H9 (cell line): ENCODE measurements at regions not wholly inside any gene's neighbourhood (a gene's known extent, or its start where the extent isn't known, plus 50 kb on each side); places are given as distances from the start of the nearest gene placed in this dataset.

Experiments used
- DNase-seq: peaks from one replicate; pipeline ENCODE4 v3.0.0-alpha.2; 2017
- H2AFZ ChIP-seq: one replicate; pipeline ENCODE4 v1.6.1; 2013; ENCODE audit warnings: mild to moderate bottlenecking, low read length, control low read depth, moderate library complexity
- H2AK5ac ChIP-seq: 2 replicates; pipeline ENCODE4 v1.6.1; 2013; ENCODE audit warnings: low read length, control low read depth, mixed read lengths; ENCODE audit not compliant: insufficient read length
- H2BK120ac ChIP-seq: one replicate; pipeline ENCODE4 v1.6.1; 2013; ENCODE audit warnings: low read depth, mild to moderate bottlenecking, low read length, control low read depth, inconsistent platforms; ENCODE audit not compliant: poor library complexity, severe bottlenecking
- H2BK12ac ChIP-seq: 2 replicates; pipeline ENCODE4 v1.6.1; 2013; ENCODE audit warnings: low read length, control low read depth, mixed read lengths, low read depth; ENCODE audit not compliant: insufficient read length
- H2BK15ac ChIP-seq: 2 replicates; pipeline ENCODE4 v1.6.1; 2013; ENCODE audit warnings: low read depth, low read length, control low read depth
- H2BK20ac ChIP-seq: one replicate; pipeline ENCODE4 v1.6.1; 2013; ENCODE audit warnings: low read depth, mild to moderate bottlenecking, low read length, control low read depth, inconsistent platforms; ENCODE audit not compliant: poor library complexity, severe bottlenecking
- H2BK5ac ChIP-seq: 2 replicates; pipeline ENCODE4 v1.6.1; 2013; ENCODE audit warnings: low read length, control low read depth, mixed read lengths; ENCODE audit not compliant: insufficient read length
- H3K14ac ChIP-seq: 2 replicates; pipeline ENCODE4 v1.6.1; 2013; ENCODE audit warnings: low read length, control low read depth; ENCODE audit not compliant: insufficient read depth
- H3K18ac ChIP-seq: 2 replicates; pipeline ENCODE4 v1.6.1; 2013; ENCODE audit warnings: low read depth, mild to moderate bottlenecking, mixed read lengths, low read length, control low read depth; ENCODE audit not compliant: insufficient read length
- H3K23ac ChIP-seq: 2 replicates; pipeline ENCODE4 v1.6.1; 2013; ENCODE audit warnings: low read length, control low read depth, mixed read lengths, low read depth; ENCODE audit not compliant: insufficient read length
- H3K23me2 ChIP-seq: 2 replicates; pipeline ENCODE4 v1.6.1; 2013; ENCODE audit warnings: low read depth, mild to moderate bottlenecking, mixed read lengths, low read length, control low read depth; ENCODE audit not compliant: insufficient read length, poor library complexity, severe bottlenecking
- H3K27ac ChIP-seq: 2 replicates; pipeline ENCODE4 v1.5.1; 2013; ENCODE audit warnings: low read length, control low read depth, mixed read lengths, low read depth; ENCODE audit not compliant: insufficient read length
- H3K27me3 ChIP-seq: 2 replicates; pipeline ENCODE4 v1.6.1; 2013; ENCODE audit warnings: low read length, control low read depth, inconsistent platforms; ENCODE audit not compliant: insufficient read depth
- H3K4ac ChIP-seq: 2 replicates; pipeline ENCODE4 v1.6.1; 2013; ENCODE audit warnings: low read depth, mild to moderate bottlenecking, control low read depth, inconsistent platforms, low read length, moderate library complexity
- H3K4me1 ChIP-seq: 2 replicates; pipeline ENCODE4 v1.6.1; 2013; ENCODE audit warnings: low read length, control low read depth, inconsistent platforms; ENCODE audit not compliant: insufficient read depth
- H3K4me2 ChIP-seq: 2 replicates; pipeline ENCODE4 v1.6.1; 2013; ENCODE audit warnings: low read length, control low read depth, mixed read lengths; ENCODE audit not compliant: insufficient read length, insufficient read depth
- H3K56ac ChIP-seq: 2 replicates; pipeline ENCODE4 v1.6.1; 2013; ENCODE audit warnings: low read depth, mild to moderate bottlenecking, mixed read lengths, low read length, control low read depth; ENCODE audit not compliant: insufficient read length
- H3K79me1 ChIP-seq: 2 replicates; pipeline ENCODE4 v1.6.1; 2013; ENCODE audit warnings: low read depth, mild to moderate bottlenecking, moderate library complexity, low read length, control low read depth, inconsistent platforms; ENCODE audit not compliant: insufficient read depth, poor library complexity, severe bottlenecking
- H3K79me2 ChIP-seq: 2 replicates; pipeline ENCODE4 v1.6.1; 2013; ENCODE audit warnings: low read length, control low read depth, inconsistent platforms; ENCODE audit not compliant: insufficient read depth
- H3K9ac ChIP-seq: 2 replicates; pipeline ENCODE4 v1.6.1; 2013; ENCODE audit warnings: low read length, control low read depth, mixed read lengths; ENCODE audit not compliant: insufficient read length; ENCODE audit errors: extremely low read depth
- H3K9me3 ChIP-seq: one replicate; pipeline ENCODE4 v1.6.1; 2013; ENCODE audit warnings: low read depth, low read length, inconsistent platforms; ENCODE audit not compliant: control insufficient read depth
- H3T11ph ChIP-seq: one replicate; pipeline ENCODE4 v1.6.1; 2013; ENCODE audit warnings: mild to moderate bottlenecking, low read length, control low read depth, inconsistent platforms
- H4K20me1 ChIP-seq: one replicate; pipeline ENCODE4 v1.6.1; 2013; ENCODE audit not compliant: control insufficient read depth, insufficient read length, insufficient read depth
- H4K5ac ChIP-seq: 2 replicates; pipeline ENCODE4 v1.6.1; 2013; ENCODE audit warnings: low read depth, mild to moderate bottlenecking, mixed read lengths, low read length, control low read depth; ENCODE audit not compliant: insufficient read length
- H4K8ac ChIP-seq: replicated peaks from 2 replicates; pipeline ENCODE4 v1.6.1; 2013; ENCODE audit warnings: low read length, control low read depth, mixed read lengths, low read depth; ENCODE audit not compliant: insufficient read length
- H4K91ac ChIP-seq: 2 replicates; pipeline ENCODE4 v1.6.1; 2013; ENCODE audit warnings: low read depth, mild to moderate bottlenecking, moderate library complexity, mixed read lengths, low read length, control low read depth; ENCODE audit not compliant: insufficient read length
- H3K27ac Mint-ChIP-seq, 3 experiments: 2 replicates in 2 of 3; 3 replicates in 1 of 3; pipeline ENCODE4 v1.8.0; 2020 to 2021; ENCODE audit warnings: mixed read lengths in 3 of 3, mild to moderate bottlenecking in 1 of 3, moderate library complexity in 1 of 3
- H3K27me3 Mint-ChIP-seq: 2 replicates; pipeline ENCODE4 v1.8.0; 2021; ENCODE audit warnings: low read depth, mild to moderate bottlenecking, moderate library complexity, mixed read lengths
- H3K36me3 Mint-ChIP-seq, 3 experiments: 2 replicates in 2 of 3; 3 replicates in 1 of 3; pipeline ENCODE4 v1.8.0; 2020 to 2021; ENCODE audit warnings: low read depth in 3 of 3, mixed read lengths in 3 of 3; ENCODE audit not compliant: insufficient read depth in 1 of 3
- H3K4me1 Mint-ChIP-seq, 2 experiments: 2 replicates each; pipeline ENCODE4 v1.8.0; 2020; ENCODE audit warnings: mixed read lengths in 2 of 2
- H3K4me3 Mint-ChIP-seq, 2 experiments: 2 replicates in 1 of 2; 3 replicates in 1 of 2; pipeline ENCODE4 v1.8.0; 2020 to 2021; ENCODE audit warnings: mild to moderate bottlenecking in 2 of 2, mixed read lengths in 2 of 2, moderate library complexity in 1 of 2
- H3K9me3 Mint-ChIP-seq, 2 experiments: 2 replicates in 1 of 2; 3 replicates in 1 of 2; pipeline ENCODE4 v1.8.0; 2020; ENCODE audit warnings: mild to moderate bottlenecking in 2 of 2, mixed read lengths in 2 of 2, moderate library complexity in 1 of 2
- CTCF ChIP-seq: fragments of 200-600 bp; sonication (generic); conservative IDR thresholded peaks from 3 replicates; pipeline ENCODE4 v1.8.0; 2021; ENCODE audit warnings: antibody characterized with exemption, mild to moderate bottlenecking
- WGBS: extraction: QIAGEN DNeasy Blood & Tissue Kit; methylation state at CpG from one replicate; pipeline ENCODE4 v1.1.7; 2013; ENCODE audit warnings: missing lambda C conversion rate, low lambda C conversion rate, mixed read lengths; ENCODE audit not compliant: insufficient read length; ENCODE audit errors: extremely low coverage; 5-methylcytosine and 5-hydroxymethylcytosine counted together

GRCh38 chr11:127470306-127470884 is 469.8 kb upstream of the KIRREL3 start:
- no peaks in the 10 kb centered on the region for H3K27me3 ChIP-seq
- H4K91ac ChIP-seq = no peak overlapping the region
- no peak overlapping the region for H2BK20ac ChIP-seq
- H3K4ac ChIP-seq = no peak overlapping the region
- H3K4me1 Mint-ChIP-seq = 0 out of 4 replicates have a peak, but pooled peaks cover 0 to 3% of the 10 kb centered on the region in 2 experiments
- H3K79me2 ChIP-seq = no peaks in the 10 kb centered on the region
- H3K4me2 ChIP-seq = no peak overlapping the region
- no peak overlapping the region for H2BK12ac ChIP-seq
- no peak overlapping the region for H3K14ac ChIP-seq
- DNase-seq = no peak
- no peak overlapping the region for H3K18ac ChIP-seq
- H3K36me3 Mint-ChIP-seq = no peaks in the 10 kb centered on the region
- H2AK5ac ChIP-seq = no peak overlapping the region
- no peak overlapping the region for H3K4me3 Mint-ChIP-seq
- H3T11ph ChIP-seq = no peak overlapping the region
- H2BK15ac ChIP-seq = no peak overlapping the region
- peak; percentile 69 for TF ChIP-seq CTCF
- H3K9ac ChIP-seq = no peak overlapping the region
- H2AFZ ChIP-seq = no peak overlapping the region
- H3K56ac ChIP-seq = no peak overlapping the region
- no peak overlapping the region for H4K8ac ChIP-seq
- WGBS = no CpG with 5 or more reads among the region's 4 CpGs
- no peaks in the 10 kb centered on the region; a peak in 1 of 5 replicates for H3K9me3 Mint-ChIP-seq
- H3K27me3 Mint-ChIP-seq = peaks cover 2% of the 10 kb centered on the region; the same call in 1 of the 2 replicates
- H2BK5ac ChIP-seq = no peak overlapping the region
- H3K79me1 ChIP-seq = no peaks in the 10 kb centered on the region
- H3K27ac Mint-ChIP-seq = no peak overlapping the region
- H3K23me2 ChIP-seq = no peaks in the 10 kb centered on the region
- no peak overlapping the region for H3K23ac ChIP-seq
- no peak overlapping the region for H4K5ac ChIP-seq
- no peak overlapping the region for H3K27ac ChIP-seq
- no peak overlapping the region for H2BK120ac ChIP-seq
- no peaks in the 10 kb centered on the region for H3K4me1 ChIP-seq
- H3K9me3 ChIP-seq = no peaks in the 10 kb centered on the region
- no peaks in the 10 kb centered on the region for H4K20me1 ChIP-seq
